Progenitor cell of endocrine pancreas (in vitro differentiated cells): ENCODE measurements at regions not wholly inside any gene's neighbourhood (a gene's known extent, or its start where the extent isn't known, plus 50 kb on each side); places are given as distances from the start of the nearest gene placed in this dataset.

Source experiments
- DNase-seq: peaks from one replicate; pipeline ENCODE4 v3.0.0; 2021; ENCODE audit warnings: low spot score; ENCODE audit not compliant: unreplicated experiment
- H3K27ac Mint-ChIP-seq: 2 replicates; pipeline ENCODE4 v1.8.0; 2021; ENCODE audit warnings: mild to moderate bottlenecking, moderate library complexity, mixed read lengths
- H3K27me3 Mint-ChIP-seq: 2 replicates; pipeline ENCODE4 v1.8.0; 2021; ENCODE audit warnings: mixed read lengths
- H3K36me3 Mint-ChIP-seq: 2 replicates; pipeline ENCODE4 v1.8.0; 2022; ENCODE audit warnings: mixed read lengths; ENCODE audit not compliant: insufficient read depth
- H3K4me1 Mint-ChIP-seq: 2 replicates; pipeline ENCODE4 v1.8.0; 2021; ENCODE audit warnings: low read depth, mixed read lengths
- H3K4me3 Mint-ChIP-seq: 2 replicates; pipeline ENCODE4 v1.8.0; 2021; ENCODE audit warnings: low read depth, mild to moderate bottlenecking, moderate library complexity, mixed read lengths
- H3K9me3 Mint-ChIP-seq: 2 replicates; pipeline ENCODE4 v1.8.0; 2021; ENCODE audit warnings: low read depth, mixed read lengths
- TF ChIP-seq, protein P1 (sequence below): fragments of 200-600 bp; sonication (generic); IDR thresholded peaks from one replicate; pipeline ENCODE4 v1.5.0; 2021; ENCODE audit warnings: antibody characterized with exemption, mild to moderate bottlenecking; ENCODE audit not compliant: unreplicated experiment

DNA sequence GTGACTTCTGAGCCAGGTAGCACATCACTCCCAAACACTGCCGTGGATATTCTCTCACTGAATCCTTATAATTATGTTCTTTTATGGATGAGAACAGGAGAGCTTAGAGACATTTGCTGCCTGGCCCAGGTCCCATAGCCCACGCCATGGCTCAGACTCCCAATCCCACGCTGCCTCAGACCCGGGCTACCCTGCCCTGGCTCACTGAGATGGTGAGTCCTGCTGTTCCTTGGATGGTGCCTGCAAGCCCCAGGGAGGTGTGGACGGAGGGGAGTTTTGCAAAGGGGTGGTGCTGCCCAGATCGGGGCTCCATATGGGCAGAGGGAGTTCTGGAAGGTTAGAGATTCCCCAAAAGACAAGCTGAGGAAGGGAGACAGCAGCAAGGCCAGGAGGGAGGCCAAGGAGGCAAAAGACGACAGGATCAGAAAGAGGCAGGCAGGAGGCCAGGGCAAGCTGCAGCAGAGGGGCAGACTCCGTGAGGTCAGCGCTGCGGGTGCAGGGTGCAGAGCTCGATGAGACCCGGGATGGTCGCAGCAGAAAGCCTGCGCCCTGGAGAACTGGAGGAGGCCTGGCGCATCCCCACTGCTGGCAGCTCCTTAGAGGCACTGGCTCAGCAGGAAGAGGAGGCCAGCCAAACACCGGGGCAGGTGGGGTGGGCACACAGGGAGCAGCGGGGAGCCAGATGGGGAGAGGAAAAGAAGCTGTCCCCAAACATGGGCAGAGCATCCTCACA is 95.7 kb upstream of the ALDH1A3 start:
- H3K4me1 Mint-ChIP-seq: no peaks in the 10 kb centered on the region
- no peaks in the 10 kb centered on the region for H3K9me3 Mint-ChIP-seq
- TF ChIP-seq, protein P1, sequence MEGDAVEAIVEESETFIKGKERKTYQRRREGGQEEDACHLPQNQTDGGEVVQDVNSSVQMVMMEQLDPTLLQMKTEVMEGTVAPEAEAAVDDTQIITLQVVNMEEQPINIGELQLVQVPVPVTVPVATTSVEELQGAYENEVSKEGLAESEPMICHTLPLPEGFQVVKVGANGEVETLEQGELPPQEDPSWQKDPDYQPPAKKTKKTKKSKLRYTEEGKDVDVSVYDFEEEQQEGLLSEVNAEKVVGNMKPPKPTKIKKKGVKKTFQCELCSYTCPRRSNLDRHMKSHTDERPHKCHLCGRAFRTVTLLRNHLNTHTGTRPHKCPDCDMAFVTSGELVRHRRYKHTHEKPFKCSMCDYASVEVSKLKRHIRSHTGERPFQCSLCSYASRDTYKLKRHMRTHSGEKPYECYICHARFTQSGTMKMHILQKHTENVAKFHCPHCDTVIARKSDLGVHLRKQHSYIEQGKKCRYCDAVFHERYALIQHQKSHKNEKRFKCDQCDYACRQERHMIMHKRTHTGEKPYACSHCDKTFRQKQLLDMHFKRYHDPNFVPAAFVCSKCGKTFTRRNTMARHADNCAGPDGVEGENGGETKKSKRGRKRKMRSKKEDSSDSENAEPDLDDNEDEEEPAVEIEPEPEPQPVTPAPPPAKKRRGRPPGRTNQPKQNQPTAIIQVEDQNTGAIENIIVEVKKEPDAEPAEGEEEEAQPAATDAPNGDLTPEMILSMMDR: no peak
- H3K27me3 Mint-ChIP-seq: peaks cover 14% of the 10 kb centered on the region
- H3K4me3 Mint-ChIP-seq: no peak overlapping the region
- peak; percentile 5 for DNase-seq
- no peaks in the 10 kb centered on the region for H3K36me3 Mint-ChIP-seq
- no peak overlapping the region for H3K27ac Mint-ChIP-seq

DNA sequence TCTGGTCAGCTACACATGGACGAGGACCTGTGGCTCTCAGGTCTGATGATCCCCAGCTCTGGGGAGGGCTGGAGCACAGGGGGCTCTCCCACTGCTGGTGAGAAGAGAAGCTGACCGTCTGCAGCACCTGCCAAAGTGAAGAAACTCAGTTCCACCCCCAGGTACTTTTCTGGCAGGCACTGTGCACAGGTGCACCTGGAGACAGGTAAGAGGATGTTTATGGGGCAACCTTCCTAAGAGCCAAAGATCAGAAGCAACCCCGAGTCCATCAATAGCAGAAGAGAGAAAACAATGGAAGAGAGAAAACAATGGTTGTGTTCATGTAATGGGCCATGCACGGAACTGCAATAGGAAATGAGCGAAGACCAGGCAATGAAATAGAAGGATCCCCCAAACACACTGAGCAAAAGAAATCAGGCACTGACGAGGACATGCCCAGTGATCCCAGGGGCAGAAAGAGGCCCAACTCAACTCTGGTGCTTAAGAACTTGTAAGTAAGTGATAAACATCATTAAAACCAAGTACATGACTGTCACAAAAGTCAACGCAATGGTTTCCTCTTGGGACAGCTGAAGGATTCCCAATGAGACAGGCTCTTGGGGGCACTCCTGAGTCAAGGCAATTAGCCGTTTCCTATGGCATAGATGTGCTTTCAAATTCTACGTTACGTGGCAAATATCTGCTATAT is 95.0 kb upstream of the ALDH1A3 start:
- H3K4me1 Mint-ChIP-seq: no peaks in the 10 kb centered on the region
- DNase-seq: peak; percentile 1
- no peaks in the 10 kb centered on the region for H3K9me3 Mint-ChIP-seq
- H3K36me3 Mint-ChIP-seq: no peaks in the 10 kb centered on the region
- no peak overlapping the region for H3K27ac Mint-ChIP-seq
- peaks cover 14% of the 10 kb centered on the region for H3K27me3 Mint-ChIP-seq
- no peak overlapping the region for H3K4me3 Mint-ChIP-seq
- TF ChIP-seq, protein P1: no peak

DNA sequence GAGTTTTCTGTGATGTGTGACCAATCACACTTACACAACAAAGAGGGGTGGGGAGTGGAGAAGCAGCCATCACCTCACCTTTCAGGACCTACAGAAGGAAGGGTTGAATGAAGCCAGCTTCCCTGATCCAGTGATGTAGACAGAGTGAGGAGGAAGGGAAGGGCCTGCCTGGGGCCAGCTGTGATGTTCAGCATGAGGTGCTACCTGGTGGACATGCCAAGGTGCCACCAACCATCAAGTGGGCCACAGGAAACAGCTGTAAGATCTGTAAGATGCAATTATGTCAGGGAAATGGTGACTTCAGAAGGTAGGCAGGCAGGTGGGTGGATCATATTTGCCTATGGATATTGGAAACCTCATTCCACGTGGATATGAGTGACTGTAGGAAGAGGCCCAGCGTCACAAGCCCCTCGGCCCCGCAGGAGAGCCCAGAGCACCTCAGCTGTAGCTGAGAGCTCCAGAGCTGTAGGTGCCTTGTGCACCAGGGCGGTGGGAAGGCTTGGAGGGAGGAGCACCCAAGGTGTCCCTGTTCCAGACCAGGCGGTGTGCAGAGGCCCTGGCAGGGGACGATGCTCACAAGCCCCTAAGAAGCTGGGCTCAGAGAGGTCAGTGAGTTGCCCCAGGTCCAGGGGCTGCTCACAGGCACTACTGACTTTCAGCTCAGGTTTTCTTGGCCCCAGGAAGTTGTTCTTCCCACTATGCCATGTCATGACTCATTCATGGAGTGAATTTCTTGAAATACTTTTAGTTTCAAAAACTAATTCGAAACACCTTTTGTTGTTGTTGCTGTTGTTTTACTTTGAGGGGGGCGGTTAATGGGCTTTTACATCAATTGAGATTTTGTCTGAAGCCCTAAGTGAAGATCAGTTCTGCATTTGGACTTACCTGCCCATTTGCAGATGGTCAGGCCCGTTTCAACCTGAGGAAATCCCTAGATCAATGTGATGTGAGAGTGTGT is 94.2 kb upstream of the ALDH1A3 start:
- DNase-seq: peak; percentile 1
- Mint-ChIP-seq H3K4me3 (no peak overlapping the region), H3K9me3 (no peaks in the 10 kb centered on the region), H3K27me3 (peaks cover 12% of the 10 kb centered on the region), H3K36me3 (no peaks in the 10 kb centered on the region), H3K4me1 (no peaks in the 10 kb centered on the region), H3K27ac (no peak overlapping the region)
- TF ChIP-seq, protein P1: no peak

DNA sequence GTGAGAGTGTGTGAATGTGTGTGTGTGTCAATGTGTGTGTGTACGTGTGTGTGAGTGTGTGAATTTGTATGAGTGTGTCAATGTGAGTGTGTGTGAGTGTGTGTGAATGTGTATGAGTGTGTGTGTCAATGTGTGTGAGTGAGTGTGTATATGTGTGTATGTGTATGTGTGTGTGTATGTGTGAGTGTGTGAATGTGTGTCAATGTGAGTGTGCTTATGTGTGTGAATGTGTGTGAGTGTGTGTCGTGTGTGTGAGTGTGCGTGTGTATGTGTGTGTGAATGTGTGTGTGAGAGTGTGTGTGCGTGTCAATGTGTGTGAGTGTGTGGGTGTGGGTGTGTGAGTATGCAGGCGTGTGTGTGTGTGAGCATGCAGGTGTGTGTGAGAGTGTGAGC is 93.5 kb upstream of the ALDH1A3 start:
- Mint-ChIP-seq H3K36me3 (no peaks in the 10 kb centered on the region), H3K9me3 (no peaks in the 10 kb centered on the region), H3K4me1 (no peaks in the 10 kb centered on the region), H3K4me3 (no peak overlapping the region), H3K27me3 (peaks cover 12% of the 10 kb centered on the region), H3K27ac (no peak overlapping the region)
- peak; percentile 3 for DNase-seq
- TF ChIP-seq, protein P1: no peak
